Panc1 (cell line): ENCODE measurements at regions not wholly inside any gene's neighbourhood (a gene's known extent, or its start where the extent isn't known, plus 50 kb on each side); places are given as distances from the start of the nearest gene placed in this dataset.

Experiments
- ATAC-seq: fragments of 200-7000 bp; cut with Tn5 transposase; 2 replicates; pipeline ENCODE4 v1.9.1; 2020; ENCODE audit warnings: mild to moderate bottlenecking, moderate library complexity
- BruUV-seq: library from RNA; stranded (reverse); fragments of 400-500 nt; replicated peaks from 2 replicates; lab custom pipeline; 2021; lab: Mats Ljungman, UMichigan
- CTCF ChIA-PET: fragments of 300-600 bp; sonication (Branson Sonifier 250); formaldehyde crosslinking; loops from one replicate; lab custom pipeline; 2022; ENCODE audit warnings: antibody characterized with exemption; lab: Charles Lee
- POLR2A ChIA-PET: fragments of 300-600 bp; sonication (Branson Sonifier 250); formaldehyde crosslinking; loops from one replicate; lab custom pipeline; 2022; ENCODE audit warnings: antibody characterized with exemption; lab: Charles Lee
- DNase-seq: peaks from one replicate; pipeline ENCODE4 v3.0.0-alpha.2; 2010; ENCODE audit warnings: low read depth, low spot score
- H3K27ac ChIP-seq: 2 replicates; pipeline ENCODE4 v1.5.1; 2011; ENCODE audit warnings: mild to moderate bottlenecking, low read length, inconsistent platforms
- H3K27me3 ChIP-seq: fragments of 200-500 bp; sonication (Bioruptor generic); 2 replicates; pipeline ENCODE4 v1.6.0; 2014; ENCODE audit warnings: low read length, inconsistent platforms; ENCODE audit not compliant: control insufficient read depth, insufficient read depth
- H3K36me3 ChIP-seq: fragments of 200-500 bp; sonication (Bioruptor generic); 2 replicates; pipeline ENCODE4 v1.5.1; 2014; ENCODE audit warnings: inconsistent platforms, mild to moderate bottlenecking, low read length, moderate library complexity; ENCODE audit not compliant: control insufficient read depth, insufficient read depth
- H3K4me1 ChIP-seq: 2 replicates; pipeline ENCODE4 v1.5.1; 2011; ENCODE audit warnings: inconsistent platforms, mild to moderate bottlenecking, low read length, moderate library complexity; ENCODE audit not compliant: control insufficient read depth, insufficient read depth
- H3K4me3 ChIP-seq, 2 experiments: 2 replicates each; pipeline ENCODE4 v1.5.1; 2011 to 2012; ENCODE audit warnings: low read depth in 2 of 2, low read length in 2 of 2, mild to moderate bottlenecking in 2 of 2, inconsistent platforms in 1 of 2, moderate library complexity in 1 of 2
- H3K9me3 ChIP-seq: fragments of 200-500 bp; sonication (Bioruptor generic); 2 replicates; pipeline ENCODE4 v1.5.1; 2014; ENCODE audit warnings: low read depth, mild to moderate bottlenecking, inconsistent platforms, low read length, moderate library complexity; ENCODE audit not compliant: control insufficient read depth, insufficient read depth
- CTCF ChIP-seq: fragments of 450-650 bp; IDR thresholded peaks from 2 replicates; pipeline ENCODE4 v1.5.1; 2017; ENCODE audit warnings: mild to moderate bottlenecking
- POLR2AphosphoS5 ChIP-seq: IDR thresholded peaks from 2 replicates; pipeline ENCODE4 v1.6.1; 2012; ENCODE audit warnings: mild to moderate bottlenecking, low read depth, low read length, moderate library complexity
- REST ChIP-seq, 2 experiments: IDR thresholded peaks; 2 replicates each; pipeline ENCODE4 v1.6.1; 2011 to 2012; ENCODE audit warnings: low read depth in 2 of 2, control low read depth in 1 of 2, low read length in 1 of 2, mild to moderate bottlenecking in 1 of 2, moderate library complexity in 1 of 2; ENCODE audit not compliant: insufficient read depth in 1 of 2
- SIN3A ChIP-seq: IDR thresholded peaks from 2 replicates; pipeline ENCODE4 v1.6.1; 2012; ENCODE audit warnings: low read depth, mild to moderate bottlenecking, low read length, moderate library complexity, borderline replicate concordance; ENCODE audit not compliant: insufficient read depth
- TCF7L2 ChIP-seq: IDR thresholded peaks from 2 replicates; pipeline ENCODE4 v1.6.1; 2011; ENCODE audit warnings: mild to moderate bottlenecking, low read depth, low read length, inconsistent platforms
- in situ Hi-C: cut with HindIII; loops from 2 replicates; pipeline ENCODE4 v1.10.0; 2016; ENCODE audit warnings: low sequenced_read_pairs, low pct_unique_long_range_greater_than_20kb
- intact Hi-C: fragments of 100-400 bp; cut with micrococcal nuclease; formaldehyde crosslinking; loops from one replicate; pipeline ENCODE4 v1.10.0; 2022; ENCODE audit not compliant: unreplicated experiment

GRCh38 chr10:37035853-37036252, 89.5 kb upstream of the ANKRD30A start:
- TF ChIP-seq SIN3A: no peak
- no peak for TF ChIP-seq TCF7L2
- TF ChIP-seq POLR2AphosphoS5: no peak
- TF ChIP-seq CTCF: no peak
- no peak for TF ChIP-seq REST (IDR thresholded peaks at IDR 0.05; ENCODE audit: insufficient read depth in 1 of 2, low read depth in 2 of 2, low read length in 1 of 2)
- in situ Hi-C loops: no loop called here
- no peak overlapping the region for H3K4me3 ChIP-seq
- H3K9me3 ChIP-seq: no peaks in the 10 kb centered on the region
- no peaks in the 10 kb centered on the region for H3K4me1 ChIP-seq
- BruUV-seq: no TSS peak
- H3K36me3 ChIP-seq: no peaks in the 10 kb centered on the region
- no peak for DNase-seq
- ATAC-seq: no peak
- no peaks in the 10 kb centered on the region for H3K27me3 ChIP-seq
- intact Hi-C loops: no loop called here
- ChIA-PET CTCF (no interaction called here), POLR2A (no interaction called here)
- no peak overlapping the region for H3K27ac ChIP-seq

- H3K4me3 ChIP-seq: no peak overlapping the region
- no TSS peak for BruUV-seq
- CTCF ChIA-PET: no interaction called here
- H3K27me3 ChIP-seq: no peaks in the 10 kb centered on the region
- in situ Hi-C loops: no loop called here
- POLR2A ChIA-PET: no interaction called here
- no peak overlapping the region for H3K27ac ChIP-seq
- TF ChIP-seq TCF7L2 (no peak), REST (IDR thresholded peaks at IDR 0.05; ENCODE audit: insufficient read depth in 1 of 2, low read depth in 2 of 2, low read length in 1 of 2) (no peak), CTCF (no peak), SIN3A (no peak), POLR2AphosphoS5 (no peak)
- no peaks in the 10 kb centered on the region for H3K4me1 ChIP-seq
- no peak for ATAC-seq
- no peaks in the 10 kb centered on the region for H3K9me3 ChIP-seq
- no peak for DNase-seq
- H3K36me3 ChIP-seq: no peaks in the 10 kb centered on the region
- intact Hi-C loops: no loop called here
Measured at GRCh38 chr10:37015498-37015897, 109.9 kb upstream of the ANKRD30A start.
